ENCODE measurements at regions not wholly inside any gene's neighbourhood (a gene's known extent, or its start where the extent isn't known, plus 50 kb on each side); places are given as distances from the start of the nearest gene placed in this dataset.

- TF ChIP-seq ZNF274 (IDR thresholded peaks at IDR 0.05; ENCODE audit: low read depth, low read length): no peak
- TF ChIP-seq YY1 (IDR thresholded peaks at IDR 0.05; ENCODE audit: insufficient read depth, insufficient read length): no peak
Measured at GRCh38 chr18:39449566-39449965, 1884.0 kb upstream of the CELF4 start.

Measured in NT2/D1 (cell line).